ENCODE measurements at regions not wholly inside any gene's neighbourhood (a gene's known extent, or its start where the extent isn't known, plus 50 kb on each side); places are given as distances from the start of the nearest gene placed in this dataset.

GRCh38 chr12:24739106-24739779, 209.7 kb downstream of the BCAT1 start:
- no peak for TF ChIP-seq CTCF (IDR thresholded peaks at IDR 0.05)
- TF ChIP-seq EP300 (IDR thresholded peaks at IDR 0.05) = no peak
- TF ChIP-seq POLR2AphosphoS5 (IDR thresholded peaks at IDR 0.05) = no peak

Data from stomach (tissue), 4 donors.